Gastroesophageal sphincter (tissue), 4 donors: ENCODE measurements at regions not wholly inside any gene's neighbourhood (a gene's known extent, or its start where the extent isn't known, plus 50 kb on each side); places are given as distances from the start of the nearest gene placed in this dataset.

ENCODE experiments used
- ATAC-seq: fragments of 150-250 bp; one replicate; pipeline ENCODE4 v1.9.1; 2016; ENCODE audit warnings: mild to moderate bottlenecking, moderate library complexity
- H3K27ac ChIP-seq, 4 donors: fragments of 200-600 bp; sonication (generic) in 3 of 4; 1 replicate in 3 of 4; 2 replicates in 1 of 4; pipeline ENCODE4 v1.5.1; 2016 to 2019
- H3K27me3 ChIP-seq: fragments of 200-600 bp; sonication (generic); one replicate; pipeline ENCODE4 v1.5.1; 2019
- H3K36me3 ChIP-seq, 2 donors: fragments of 200-600 bp; sonication (generic); one replicate each; pipeline ENCODE4 v1.5.1; 2019; ENCODE audit warnings: control low read depth in 1 of 2
- H3K4me1 ChIP-seq, 3 donors: fragments of 200-600 bp; sonication (generic); 1 replicate in 2 of 3; 2 replicates in 1 of 3; pipeline ENCODE4 v1.5.1; 2016 to 2019; ENCODE audit warnings: control low read depth in 2 of 3
- H3K4me3 ChIP-seq, 2 donors: fragments of 200-600 bp; sonication (generic); one replicate each; pipeline ENCODE4 v1.5.1; 2019; ENCODE audit warnings: mild to moderate bottlenecking in 1 of 2, moderate library complexity in 1 of 2
- H3K9me3 ChIP-seq, 3 donors: fragments of 200-600 bp; sonication (generic); one replicate each; pipeline ENCODE4 v1.5.1; 2017 to 2019; ENCODE audit warnings: control low read depth in 2 of 3
- EP300 ChIP-seq: sonication (generic); formaldehyde crosslinking; IDR thresholded peaks from one replicate; pipeline ENCODE4 v1.6.1; 2017; ENCODE audit warnings: antibody characterized with exemption, mild to moderate bottlenecking
- POLR2A ChIP-seq, 2 donors: fragments of 450-650 bp; IDR thresholded peaks; one replicate each; pipeline ENCODE4 v1.6.1; 2017; ENCODE audit warnings: antibody characterized with exemption in 2 of 2, mild to moderate bottlenecking in 2 of 2, moderate library complexity in 1 of 2
- POLR2AphosphoS5 ChIP-seq: sonication (generic); formaldehyde crosslinking; IDR thresholded peaks from one replicate; pipeline ENCODE4 v1.6.1; 2017; ENCODE audit warnings: antibody characterized with exemption
- WGBS, 2 donors: methylation state at CpG; one replicate each; pipeline ENCODE4 v1.1.5; 2018; ENCODE audit warnings: low coverage in 1 of 2; 5-methylcytosine and 5-hydroxymethylcytosine counted together
- TF ChIP-seq, protein P1 (sequence below), 4 experiments: fragments of 200-600 bp in 2 of 4; fragments of 450-650 bp in 2 of 4; sonication (generic) in 1 of 4; IDR thresholded peaks; one replicate each; pipeline ENCODE4 v1.5.1; 2017 to 2019; ENCODE audit warnings: antibody characterized with exemption in 4 of 4, mild to moderate bottlenecking in 2 of 4, moderate library complexity in 2 of 4

DNA sequence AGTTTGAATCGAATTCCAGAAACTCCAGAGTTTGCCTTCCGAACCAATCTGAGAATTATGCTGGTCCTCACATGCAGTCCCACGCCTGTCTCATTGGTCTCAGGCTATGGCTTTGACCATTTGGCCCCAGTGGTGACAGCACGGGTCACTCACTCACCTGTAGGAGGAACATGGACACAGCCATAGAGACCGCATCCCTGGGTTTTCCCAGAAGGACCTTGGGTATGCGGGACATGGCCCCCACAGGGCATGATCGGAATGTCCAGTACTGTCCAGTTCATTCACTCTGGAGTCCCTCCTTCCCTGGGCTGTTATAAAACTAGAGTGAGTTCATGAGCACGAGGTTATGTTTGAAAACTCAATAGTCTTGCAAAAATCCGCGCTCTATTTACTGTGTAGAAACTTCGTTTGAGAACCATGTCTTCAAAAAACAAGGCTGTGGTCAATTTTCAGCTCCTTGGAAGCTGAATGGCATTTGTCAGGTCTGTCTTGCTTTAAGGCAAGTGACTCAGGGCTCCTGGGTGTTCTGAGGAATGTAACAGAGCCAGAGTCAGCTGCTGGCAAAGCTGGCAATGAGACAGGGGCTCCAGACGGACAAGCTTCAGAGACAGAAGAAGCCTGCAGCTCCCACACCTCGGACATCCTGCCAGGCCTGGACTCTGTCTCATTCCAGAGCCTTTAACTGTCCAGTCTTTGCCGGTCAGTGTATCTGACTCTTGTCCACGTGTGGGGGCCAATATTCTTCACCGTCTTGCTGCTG, 86.7 kb upstream of the TMEM18 start:
- H3K27ac ChIP-seq: no peak overlapping the region
- H3K36me3 ChIP-seq: no peaks in the 10 kb centered on the region
- 78 to 83% methylated on average over 8 to 9 of the region's 16 CpGs for WGBS, 2 donors
- no peaks in the 10 kb centered on the region for H3K27me3 ChIP-seq
- H3K4me3 ChIP-seq: no peak overlapping the region
- no peaks in the 10 kb centered on the region for H3K9me3 ChIP-seq
- ATAC-seq: no peak
- no peaks in the 10 kb centered on the region for H3K4me1 ChIP-seq
- no peak for TF ChIP-seq EP300
- TF ChIP-seq POLR2AphosphoS5: no peak
- no peak for TF ChIP-seq POLR2A (IDR thresholded peaks at IDR 0.05)
- TF ChIP-seq, protein P1, sequence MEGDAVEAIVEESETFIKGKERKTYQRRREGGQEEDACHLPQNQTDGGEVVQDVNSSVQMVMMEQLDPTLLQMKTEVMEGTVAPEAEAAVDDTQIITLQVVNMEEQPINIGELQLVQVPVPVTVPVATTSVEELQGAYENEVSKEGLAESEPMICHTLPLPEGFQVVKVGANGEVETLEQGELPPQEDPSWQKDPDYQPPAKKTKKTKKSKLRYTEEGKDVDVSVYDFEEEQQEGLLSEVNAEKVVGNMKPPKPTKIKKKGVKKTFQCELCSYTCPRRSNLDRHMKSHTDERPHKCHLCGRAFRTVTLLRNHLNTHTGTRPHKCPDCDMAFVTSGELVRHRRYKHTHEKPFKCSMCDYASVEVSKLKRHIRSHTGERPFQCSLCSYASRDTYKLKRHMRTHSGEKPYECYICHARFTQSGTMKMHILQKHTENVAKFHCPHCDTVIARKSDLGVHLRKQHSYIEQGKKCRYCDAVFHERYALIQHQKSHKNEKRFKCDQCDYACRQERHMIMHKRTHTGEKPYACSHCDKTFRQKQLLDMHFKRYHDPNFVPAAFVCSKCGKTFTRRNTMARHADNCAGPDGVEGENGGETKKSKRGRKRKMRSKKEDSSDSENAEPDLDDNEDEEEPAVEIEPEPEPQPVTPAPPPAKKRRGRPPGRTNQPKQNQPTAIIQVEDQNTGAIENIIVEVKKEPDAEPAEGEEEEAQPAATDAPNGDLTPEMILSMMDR (IDR thresholded peaks at IDR 0.05): no peak

DNA sequence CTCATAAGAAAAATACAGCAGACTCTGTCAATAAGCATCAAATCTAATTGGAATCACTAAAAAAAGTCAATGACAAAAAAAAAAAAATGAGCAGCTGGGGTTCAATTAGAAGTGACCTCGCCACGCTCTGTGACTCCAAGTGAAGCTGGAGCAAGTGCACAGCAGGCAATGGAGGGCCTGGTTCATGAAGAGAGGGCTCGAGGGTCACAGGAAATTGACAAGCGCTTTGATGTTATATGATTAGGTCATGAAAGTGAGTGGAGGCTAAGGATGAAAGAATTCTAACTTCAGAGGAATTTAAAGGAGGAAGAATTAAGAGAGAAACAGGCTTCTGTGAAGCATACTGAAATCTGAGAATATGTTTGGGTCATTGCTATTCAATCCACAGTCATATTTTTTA, 85.4 kb upstream of the TMEM18 start:
- Histone ChIP-seq H3K9me3 (no peaks in the 10 kb centered on the region), H3K27me3 (no peaks in the 10 kb centered on the region), H3K27ac (no peak overlapping the region), H3K4me3 (no peak overlapping the region), H3K4me1 (no peaks in the 10 kb centered on the region), H3K36me3 (no peaks in the 10 kb centered on the region)
- no peak for ATAC-seq
- TF ChIP-seq POLR2A (IDR thresholded peaks at IDR 0.05): no peak
- TF ChIP-seq, protein P1 (IDR thresholded peaks at IDR 0.05): no peak
- no peak for TF ChIP-seq EP300
- TF ChIP-seq POLR2AphosphoS5: no peak
- WGBS, 2 donors: 81 to 89% methylated on average over 4 of the region's 4 CpGs

DNA sequence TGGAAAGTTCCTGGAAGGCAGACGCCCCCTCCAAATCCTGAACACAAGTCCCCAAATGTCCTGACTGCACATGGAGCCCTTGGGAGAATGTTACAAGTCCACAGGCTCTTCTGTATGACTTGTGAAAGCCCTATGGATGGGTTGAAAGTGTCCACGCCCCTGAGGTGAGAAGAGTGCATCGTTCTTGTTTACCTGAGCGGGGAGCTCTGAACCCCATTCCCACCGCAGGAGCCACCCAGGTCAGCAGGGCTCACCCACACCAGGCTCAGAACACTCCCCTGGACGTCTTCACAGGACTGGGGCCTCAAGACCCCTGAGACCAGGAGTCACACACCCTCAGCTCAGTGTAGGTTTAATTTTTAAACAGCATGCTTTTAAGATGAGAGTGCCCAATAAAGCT, 84.2 kb upstream of the TMEM18 start:
- Histone ChIP-seq H3K27me3 (no peaks in the 10 kb centered on the region), H3K4me3 (no peak overlapping the region), H3K36me3 (no peaks in the 10 kb centered on the region), H3K4me1 (no peaks in the 10 kb centered on the region), H3K9me3 (peaks cover 0 to 5% (median 0%) of the 10 kb centered on the region in 3 donors), H3K27ac (no peak overlapping the region)
- no peak for ATAC-seq
- WGBS, 2 donors: 52 to 66% methylated on average over 2 to 3 of the region's 6 CpGs
- TF ChIP-seq POLR2AphosphoS5 (no peak), POLR2A (IDR thresholded peaks at IDR 0.05) (no peak), EP300 (no peak)
- TF ChIP-seq, protein P1 (IDR thresholded peaks at IDR 0.05): no peak

GRCh38 chr2:760001-760400, 82.8 kb upstream of the TMEM18 start:
- Histone ChIP-seq H3K27ac (no peak overlapping the region), H3K36me3 (no peaks in the 10 kb centered on the region), H3K4me1 (no peaks in the 10 kb centered on the region), H3K4me3 (no peak overlapping the region), H3K27me3 (no peaks in the 10 kb centered on the region), H3K9me3 (peaks cover 0 to 5% (median 0%) of the 10 kb centered on the region in 3 donors)
- WGBS, 2 donors: 45 to 70% methylated on average over 4 to 5 of the region's 5 CpGs
- ATAC-seq: no peak
- TF ChIP-seq, protein P1 (IDR thresholded peaks at IDR 0.05): no peak
- TF ChIP-seq EP300: no peak
- no peak for TF ChIP-seq POLR2A (IDR thresholded peaks at IDR 0.05)
- TF ChIP-seq POLR2AphosphoS5: no peak
